ENCODE measurements at regions not wholly inside any gene's neighbourhood (a gene's known extent, or its start where the extent isn't known, plus 50 kb on each side); places are given as distances from the start of the nearest gene placed in this dataset.

GRCh38 chr12:19054035-19054434 is 75.5 kb upstream of the PLEKHA5 start:
- Histone ChIP-seq H3K4me3 (ENCODE audit: insufficient read depth, low read length, poor library complexity, severe bottlenecking) (no peak overlapping the region), H3K4me2 (ENCODE audit: low read depth, low read length, poor library complexity, severe bottlenecking) (no peak overlapping the region), H3K79me2 (ENCODE audit: insufficient read depth, low read length) (no peaks in the 10 kb centered on the region), H3F3A (ENCODE audit: insufficient read depth) (no peaks in the 10 kb centered on the region), H3K36me3 (ENCODE audit: low read length) (no peaks in the 10 kb centered on the region), H3K27ac (ENCODE audit: low read depth, low read length) (no peak overlapping the region), H3K9me2 (replicated peaks; ENCODE audit: insufficient read depth, low read length) (no peaks in the 10 kb centered on the region), H4K20me1 (ENCODE audit: low read depth, low read length) (no peaks in the 10 kb centered on the region), H3K27me3 (ENCODE audit: low read length) (no peaks in the 10 kb centered on the region), H3K9me3 (ENCODE audit: insufficient read depth, low read length) (no peaks in the 10 kb centered on the region), H3K9ac (ENCODE audit: low read length) (no peak overlapping the region), H2AFZ (ENCODE audit: low read depth, low read length, severe bottlenecking) (no peak overlapping the region)
- no peak for TF ChIP-seq EZH2phosphoT487 (conservative IDR thresholded peaks at IDR 0.05; ENCODE audit: low read length)
- no peak for TF ChIP-seq CTCF (IDR thresholded peaks at IDR 0.05; ENCODE audit: insufficient read depth, low read length, poor library complexity, severe bottlenecking)

- H3K9ac ChIP-seq (ENCODE audit: low read length) = no peak overlapping the region
- no peaks in the 10 kb centered on the region for H3K9me3 ChIP-seq (ENCODE audit: insufficient read depth, low read length)
- no peak overlapping the region for H2AFZ ChIP-seq (ENCODE audit: low read depth, low read length, severe bottlenecking)
- H3K79me2 ChIP-seq (ENCODE audit: insufficient read depth, low read length) = no peaks in the 10 kb centered on the region
- no peaks in the 10 kb centered on the region for H3K36me3 ChIP-seq (ENCODE audit: low read length)
- H3K9me2 ChIP-seq (replicated peaks; ENCODE audit: insufficient read depth, low read length) = no peaks in the 10 kb centered on the region
- H3K27ac ChIP-seq (ENCODE audit: low read depth, low read length) = no peak overlapping the region
- no peak for TF ChIP-seq EZH2phosphoT487 (conservative IDR thresholded peaks at IDR 0.05; ENCODE audit: low read length)
- TF ChIP-seq CTCF (IDR thresholded peaks at IDR 0.05; ENCODE audit: insufficient read depth, low read length, poor library complexity, severe bottlenecking) = no peak
- no peak overlapping the region for H3K4me2 ChIP-seq (ENCODE audit: low read depth, low read length, poor library complexity, severe bottlenecking)
- H3F3A ChIP-seq (ENCODE audit: insufficient read depth) = no peaks in the 10 kb centered on the region
- H3K4me3 ChIP-seq (ENCODE audit: insufficient read depth, low read length, poor library complexity, severe bottlenecking) = no peak overlapping the region
- H3K27me3 ChIP-seq (ENCODE audit: low read length) = no peaks in the 10 kb centered on the region
- H4K20me1 ChIP-seq (ENCODE audit: low read depth, low read length) = no peaks in the 10 kb centered on the region
Observed at GRCh38 chr12:19055589-19055988, 73.9 kb upstream of the PLEKHA5 start.

- H3K79me2 ChIP-seq (ENCODE audit: insufficient read depth, low read length) = no peaks in the 10 kb centered on the region
- H3F3A ChIP-seq (ENCODE audit: insufficient read depth) = no peaks in the 10 kb centered on the region
- H3K9me2 ChIP-seq (replicated peaks; ENCODE audit: insufficient read depth, low read length) = no peaks in the 10 kb centered on the region
- no peak overlapping the region for H3K4me3 ChIP-seq (ENCODE audit: insufficient read depth, low read length, poor library complexity, severe bottlenecking)
- no peak overlapping the region for H3K4me2 ChIP-seq (ENCODE audit: low read depth, low read length, poor library complexity, severe bottlenecking)
- no peaks in the 10 kb centered on the region for H3K36me3 ChIP-seq (ENCODE audit: low read length)
- H3K9me3 ChIP-seq (ENCODE audit: insufficient read depth, low read length) = no peaks in the 10 kb centered on the region
- H4K20me1 ChIP-seq (ENCODE audit: low read depth, low read length) = no peaks in the 10 kb centered on the region
- no peak overlapping the region for H2AFZ ChIP-seq (ENCODE audit: low read depth, low read length, severe bottlenecking)
- no peaks in the 10 kb centered on the region for H3K27me3 ChIP-seq (ENCODE audit: low read length)
- no peak overlapping the region for H3K9ac ChIP-seq (ENCODE audit: low read length)
- no peak overlapping the region for H3K27ac ChIP-seq (ENCODE audit: low read depth, low read length)
- TF ChIP-seq EZH2phosphoT487 (conservative IDR thresholded peaks at IDR 0.05; ENCODE audit: low read length) = no peak
- no peak for TF ChIP-seq CTCF (IDR thresholded peaks at IDR 0.05; ENCODE audit: insufficient read depth, low read length, poor library complexity, severe bottlenecking)
Observed at GRCh38 chr12:19058235-19059021, 71.1 kb upstream of the PLEKHA5 start.

All from SU-DHL-6 (cell line).